Stimulated activated CD8-positive, alpha-beta memory T cell treated with anti-CD3 and anti-CD28 coated beads, Interleukin-4, amount 100 ng/mL, for 48 hours (primary cell): ENCODE measurements at regions not wholly inside any gene's neighbourhood (a gene's known extent, or its start where the extent isn't known, plus 50 kb on each side); places are given as distances from the start of the nearest gene placed in this dataset.

Source experiments
- DNase-seq: peaks from one replicate; pipeline ENCODE4 v3.0.0-alpha.2; 2020

DNA sequence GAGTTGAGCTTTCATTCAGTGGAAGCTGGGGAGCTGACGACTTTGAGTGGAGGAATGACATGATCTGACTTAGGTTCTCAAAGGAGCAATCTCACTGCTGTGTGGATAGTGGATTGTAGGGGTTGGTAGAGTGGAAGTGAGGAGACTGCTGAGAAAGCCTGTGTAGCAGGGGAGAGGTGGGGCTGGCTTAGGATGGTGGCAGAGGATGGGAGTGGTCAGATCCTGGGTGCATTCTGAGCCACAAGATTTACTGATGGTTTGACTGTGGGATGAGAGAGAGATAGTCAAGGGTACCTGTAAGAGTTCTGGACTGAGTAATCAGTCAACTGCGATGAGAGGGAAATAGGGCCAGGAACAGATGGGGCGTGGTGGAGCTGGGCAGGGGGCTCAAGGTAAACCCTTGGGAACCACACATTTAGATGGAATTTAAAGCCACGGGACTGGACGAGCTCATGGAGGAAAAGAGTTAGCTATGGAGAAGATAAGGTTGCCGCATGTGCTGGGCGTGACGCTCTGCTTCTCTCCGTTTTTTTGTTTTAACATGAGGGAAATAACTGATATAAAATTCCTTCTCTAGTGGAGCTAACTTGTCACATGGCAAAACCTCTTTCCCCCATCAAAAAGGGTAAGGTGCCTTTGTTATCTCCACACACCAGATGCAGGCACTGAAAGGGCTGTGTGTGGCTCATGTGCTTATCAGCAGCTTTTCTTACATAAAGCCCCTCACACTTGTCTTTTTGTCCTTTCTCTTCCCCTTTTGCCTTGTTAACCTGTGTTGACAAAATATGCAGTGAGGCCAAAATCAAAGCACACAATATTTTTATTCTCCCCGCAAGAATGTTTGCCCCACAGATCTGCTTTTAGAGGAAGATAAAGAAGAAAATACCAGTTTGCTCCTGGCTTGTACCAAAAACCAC, 379.8 kb downstream of the TSN start:
- no peak for DNase-seq

DNA sequence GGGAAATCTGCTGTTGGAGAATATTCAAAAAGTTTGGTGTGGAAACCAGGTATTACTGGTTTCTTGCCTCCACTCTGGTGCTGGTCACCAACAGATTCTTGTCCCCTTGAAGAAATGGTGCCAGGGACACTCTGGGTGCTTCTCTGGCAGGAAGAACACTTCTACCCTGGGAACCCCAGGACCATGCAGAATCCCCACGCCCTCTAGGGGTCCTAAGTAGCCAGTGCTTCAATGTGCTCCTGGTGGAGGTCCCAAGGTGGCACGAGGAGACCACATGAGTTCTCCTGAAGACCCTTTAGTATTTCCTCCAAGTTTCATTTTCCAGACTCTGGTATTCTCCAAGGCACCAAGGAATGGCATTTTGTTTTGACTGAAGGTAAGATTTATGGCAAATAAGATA, 380.6 kb downstream of the TSN start:
- DNase-seq: no peak

DNA sequence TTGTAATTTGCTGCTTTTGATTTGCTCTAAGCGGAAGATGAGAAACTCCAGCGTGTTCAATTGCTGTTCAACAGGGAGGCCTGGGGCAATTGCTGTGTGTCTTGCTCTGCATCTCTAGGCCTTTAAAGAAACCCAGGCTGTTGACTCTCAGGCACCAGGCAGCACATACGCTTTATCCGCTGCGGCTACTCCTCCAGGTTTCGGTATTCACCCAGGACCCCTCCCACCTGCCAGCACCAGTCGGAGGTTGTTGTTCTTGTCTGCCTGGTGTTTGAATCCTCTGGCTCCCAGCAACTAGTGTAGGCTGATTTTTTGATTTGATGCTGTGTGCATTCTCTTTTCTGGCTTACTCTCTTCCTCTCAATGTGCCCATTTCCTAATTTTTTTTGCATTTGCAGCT, 383.1 kb downstream of the TSN start:
- no peak for DNase-seq

DNA sequence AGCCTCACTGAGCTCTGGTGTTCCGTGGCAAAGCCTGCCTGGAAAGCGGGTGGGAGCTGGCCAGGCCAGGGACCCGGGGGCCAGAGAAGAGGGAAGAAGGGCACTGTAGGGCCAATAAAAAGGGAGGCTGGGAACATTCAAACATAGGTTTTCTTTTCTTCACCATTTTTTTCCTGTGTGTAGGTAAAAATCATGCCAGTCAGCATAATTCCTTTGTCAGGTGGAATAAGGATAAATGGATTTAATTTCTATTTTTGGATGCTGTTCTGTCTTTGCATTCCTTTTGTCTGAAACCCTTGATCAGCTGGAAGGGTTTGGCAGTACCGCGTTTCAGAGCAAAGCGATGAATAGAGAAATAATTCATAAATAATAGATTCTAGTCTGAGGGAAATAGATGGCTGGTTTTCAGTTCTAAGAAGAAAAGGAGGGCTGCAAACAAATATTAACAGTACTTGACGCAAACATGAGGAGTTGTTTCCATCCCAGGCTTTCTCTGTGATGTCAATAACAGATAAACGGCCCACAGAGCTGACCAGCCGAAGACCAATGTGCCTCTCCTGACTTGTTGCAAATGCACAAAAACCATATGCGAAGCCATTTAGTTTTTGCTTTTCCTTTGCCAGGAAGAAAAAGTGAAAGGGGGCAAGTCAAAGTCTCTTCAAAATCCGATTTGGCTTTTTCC, 384.4 kb downstream of the TSN start:
- no peak for DNase-seq

DNA sequence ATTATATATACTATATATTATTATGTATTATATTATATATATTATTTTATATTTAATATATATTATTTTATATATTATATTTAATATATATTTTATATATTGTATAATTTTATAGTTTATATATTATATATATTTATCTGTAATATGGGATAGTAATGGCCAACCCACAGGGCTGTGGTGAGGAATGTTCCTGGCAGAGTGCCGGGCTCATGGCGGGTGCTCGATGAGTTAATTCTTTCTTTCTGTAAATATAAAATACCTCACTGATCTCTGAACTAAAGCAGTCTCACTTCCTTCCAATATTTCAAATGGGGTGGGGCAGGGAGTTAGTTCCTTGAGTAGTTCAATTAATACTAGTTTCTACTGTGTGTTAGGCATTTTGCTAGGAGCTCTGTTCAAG, 389.4 kb downstream of the TSN start:
- no peak for DNase-seq

DNA sequence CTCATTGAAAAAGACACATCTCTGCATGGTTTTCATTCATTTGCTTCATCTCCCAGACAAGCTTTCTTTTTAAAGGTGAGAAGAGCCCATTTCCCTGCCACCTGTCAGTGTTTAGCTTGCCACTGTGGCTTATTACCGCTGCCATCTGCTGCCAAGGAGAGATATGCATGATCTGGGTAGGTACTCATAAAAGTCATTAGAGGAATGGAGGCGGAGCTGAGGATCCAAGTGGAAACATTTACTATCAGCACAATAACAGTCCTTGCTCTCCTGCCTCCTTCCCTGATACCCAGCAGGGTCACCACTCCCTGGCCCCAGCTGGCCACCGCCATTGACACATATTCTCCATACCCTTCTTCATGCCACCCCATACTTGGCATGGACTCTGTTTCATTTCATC, 390.4 kb downstream of the TSN start:
- no peak for DNase-seq

DNA sequence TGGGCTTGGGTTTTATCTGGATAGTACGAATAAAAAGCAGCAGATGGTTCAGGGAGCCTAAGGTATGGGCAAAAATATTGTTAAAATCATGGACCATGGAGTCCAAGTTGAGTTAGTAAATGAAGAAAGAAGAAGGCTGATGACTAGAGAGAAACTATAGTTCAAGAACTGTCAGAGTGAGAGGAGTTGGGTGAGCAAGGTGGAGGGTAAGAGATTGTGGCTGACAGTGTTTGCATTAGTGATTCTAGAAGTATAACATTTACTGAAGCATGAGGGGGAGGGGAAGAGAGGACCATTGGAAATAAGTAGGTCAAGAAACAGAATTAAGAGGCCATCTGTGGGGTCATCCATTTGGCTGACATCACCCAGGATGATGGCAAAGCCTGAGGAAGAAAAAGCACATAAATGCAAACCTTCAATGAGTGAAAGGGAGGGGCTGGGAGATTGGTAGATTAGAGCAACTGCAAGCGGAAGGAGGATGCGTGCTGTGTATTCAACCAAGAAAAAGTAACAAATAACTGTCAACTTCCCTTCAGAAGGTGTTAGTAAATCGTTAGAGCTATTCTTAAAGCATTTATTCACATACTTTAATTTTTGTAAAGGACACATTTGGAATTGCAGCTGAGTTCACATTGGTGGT, 392.8 kb downstream of the TSN start:
- no peak for DNase-seq

DNA sequence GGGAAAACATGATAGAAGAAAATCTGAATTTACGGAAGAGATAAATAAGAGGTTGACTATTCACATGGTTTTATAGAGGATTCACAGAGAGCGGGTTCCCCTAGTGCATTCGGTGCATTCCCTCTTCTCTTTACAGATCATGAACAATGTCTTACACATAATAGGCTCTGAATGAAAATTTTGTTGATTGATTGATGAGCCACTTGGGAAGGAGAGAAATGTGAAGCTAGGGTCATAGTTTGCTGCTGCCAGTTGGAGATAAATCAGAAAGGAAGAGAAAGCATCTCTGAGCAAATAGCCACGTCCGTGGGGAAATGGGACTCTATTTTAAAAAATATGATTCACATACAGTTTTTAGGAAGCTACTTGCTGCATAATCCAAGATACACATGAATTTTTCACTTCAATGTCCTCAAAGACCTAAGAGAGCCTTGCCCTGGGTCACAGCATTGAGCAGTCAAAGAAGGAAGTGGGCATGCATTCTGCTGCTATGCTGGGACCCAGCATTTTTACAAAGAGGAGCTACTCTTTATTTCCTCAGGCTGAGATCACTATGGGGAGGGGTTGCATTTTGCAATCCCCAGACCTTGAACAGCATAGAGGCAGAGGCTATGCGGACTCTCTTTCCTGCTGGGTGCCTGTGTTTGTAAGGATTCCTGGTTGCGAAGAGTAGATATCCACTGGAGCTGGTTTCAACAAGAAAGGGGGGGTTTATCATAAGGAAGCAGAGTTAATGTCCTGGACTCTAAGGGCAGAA, 395.3 kb downstream of the TSN start:
- no peak for DNase-seq

DNA sequence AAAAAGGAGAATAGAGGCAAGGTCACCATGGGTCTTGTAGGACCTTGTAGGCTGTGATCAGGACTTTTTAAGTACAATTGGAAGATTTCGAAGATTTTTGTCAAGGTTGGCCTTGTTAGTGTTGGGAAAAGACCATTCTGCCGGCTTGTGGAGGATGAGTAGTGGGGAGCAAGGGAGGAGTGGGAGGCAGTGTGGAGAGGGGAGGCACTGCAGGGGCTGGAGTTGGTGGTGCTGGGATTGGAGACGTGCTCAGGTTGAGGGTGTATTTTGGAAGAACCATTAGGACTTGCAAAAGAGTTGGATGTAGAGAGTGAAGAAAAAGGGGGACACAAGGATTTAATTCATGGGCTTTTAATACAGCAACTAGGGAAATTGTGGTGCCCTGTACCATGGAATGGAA, 397.1 kb downstream of the TSN start:
- DNase-seq: no peak

DNA sequence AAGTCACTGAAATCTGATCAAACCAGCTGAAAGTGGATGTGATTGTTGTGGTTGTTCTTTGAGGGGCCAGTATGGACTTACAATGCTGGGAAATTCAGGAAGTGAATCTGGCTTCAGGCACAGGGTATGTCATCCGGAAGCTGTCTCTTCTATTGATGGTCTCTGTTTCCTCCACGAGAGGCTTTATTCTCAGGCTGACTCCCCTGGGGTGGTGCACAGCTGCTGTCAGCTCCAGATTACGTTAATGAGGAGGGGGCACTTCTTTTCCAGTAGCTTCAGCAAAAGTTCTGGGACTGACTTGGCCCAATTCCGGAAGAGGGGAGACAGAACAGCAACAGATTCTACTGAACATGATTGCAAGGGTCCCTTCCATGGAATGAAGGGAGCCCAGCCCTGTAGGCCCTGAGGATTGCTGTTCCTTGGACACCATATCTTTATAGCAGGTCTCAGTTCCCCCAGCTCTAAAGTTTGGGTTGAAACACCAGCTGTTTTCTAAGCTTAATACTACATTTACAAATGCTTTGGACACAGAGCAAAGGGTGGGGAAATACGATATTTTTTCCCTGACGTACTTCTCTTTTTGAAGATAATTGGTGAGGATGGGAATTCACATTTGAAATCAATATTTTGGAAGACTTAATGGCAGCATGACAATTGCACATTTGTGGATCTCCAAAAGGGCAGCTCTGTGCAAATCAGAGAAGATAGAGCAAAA, 400.9 kb downstream of the TSN start:
- DNase-seq: no peak

DNA sequence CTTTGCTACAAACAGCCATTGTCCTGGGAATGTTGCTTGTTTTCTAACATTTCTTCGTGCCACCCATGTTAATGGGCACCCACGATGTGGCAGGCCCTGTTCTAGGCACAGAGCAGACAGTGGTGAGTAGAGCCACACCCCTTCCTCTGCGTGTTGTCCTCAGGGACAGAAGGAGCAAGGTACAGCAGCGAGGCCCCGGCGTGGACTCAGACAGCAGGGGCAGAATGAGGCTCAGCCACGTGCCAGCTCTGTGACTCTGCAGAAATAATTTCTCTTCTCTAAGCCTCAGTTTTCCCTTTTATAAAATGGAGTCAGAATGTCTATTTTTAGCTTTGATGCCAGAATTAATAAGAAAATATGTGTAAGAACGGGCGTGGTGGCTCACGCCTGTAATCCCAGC, 401.7 kb downstream of the TSN start:
- no peak for DNase-seq

DNA sequence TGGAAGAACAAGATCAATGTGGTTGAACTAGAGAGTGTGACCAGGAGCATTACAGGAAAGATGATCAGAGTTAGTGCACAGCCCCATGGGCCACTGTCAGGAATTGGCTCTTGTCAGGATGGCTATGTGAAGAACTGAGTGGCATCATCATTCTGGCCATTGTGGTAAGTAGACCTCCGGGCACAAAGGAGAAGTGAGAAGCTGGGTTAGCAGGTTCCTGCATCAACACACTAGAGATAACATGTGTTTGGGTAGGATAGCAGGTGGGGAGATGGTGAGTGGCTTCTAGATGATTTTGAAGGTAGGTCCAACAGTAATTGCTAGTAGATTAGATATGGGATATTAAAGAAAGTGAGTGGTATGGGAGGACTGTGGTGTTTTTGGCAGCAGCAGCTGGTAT, 408.2 kb downstream of the TSN start:
- DNase-seq: no peak

DNA sequence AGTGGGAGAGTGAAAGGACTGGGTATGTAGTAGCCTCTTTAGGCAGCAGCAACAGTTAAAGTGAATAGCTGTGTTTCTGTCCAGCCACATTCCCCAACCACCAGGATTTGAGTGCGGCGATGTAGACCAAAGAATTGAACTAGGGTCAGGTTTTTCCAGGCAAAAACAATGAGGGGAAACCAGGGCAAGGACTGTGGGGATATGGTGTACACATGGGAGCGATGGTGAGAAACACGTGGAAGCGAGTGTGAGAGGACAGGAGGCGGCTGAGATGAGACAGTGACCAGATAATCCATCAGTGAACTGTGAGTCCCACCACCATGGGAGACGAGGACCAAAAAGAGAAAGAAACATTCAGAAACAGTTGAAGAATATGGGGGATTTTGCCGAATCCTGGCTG, 409.5 kb downstream of the TSN start:
- no peak for DNase-seq

DNA sequence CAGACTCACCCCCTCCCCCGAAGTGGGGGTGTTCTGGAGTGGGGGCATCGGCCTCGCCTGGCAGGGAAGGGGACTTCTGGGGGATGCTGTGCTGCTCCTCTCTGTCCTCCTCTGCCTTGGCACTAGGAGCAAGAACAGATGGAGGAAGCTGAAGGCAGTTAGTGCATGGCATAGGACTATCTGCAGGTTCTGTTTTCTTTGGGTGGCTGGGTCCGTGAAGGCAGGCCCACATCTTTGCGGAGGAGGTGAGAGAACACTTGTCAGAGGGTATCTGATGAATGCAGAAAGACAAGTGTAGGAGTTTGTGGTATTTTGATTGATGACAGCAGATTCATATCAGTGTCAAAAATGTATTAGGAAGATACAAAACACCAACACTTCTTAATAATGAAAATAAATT, 411.4 kb downstream of the TSN start:
- no peak for DNase-seq

DNA sequence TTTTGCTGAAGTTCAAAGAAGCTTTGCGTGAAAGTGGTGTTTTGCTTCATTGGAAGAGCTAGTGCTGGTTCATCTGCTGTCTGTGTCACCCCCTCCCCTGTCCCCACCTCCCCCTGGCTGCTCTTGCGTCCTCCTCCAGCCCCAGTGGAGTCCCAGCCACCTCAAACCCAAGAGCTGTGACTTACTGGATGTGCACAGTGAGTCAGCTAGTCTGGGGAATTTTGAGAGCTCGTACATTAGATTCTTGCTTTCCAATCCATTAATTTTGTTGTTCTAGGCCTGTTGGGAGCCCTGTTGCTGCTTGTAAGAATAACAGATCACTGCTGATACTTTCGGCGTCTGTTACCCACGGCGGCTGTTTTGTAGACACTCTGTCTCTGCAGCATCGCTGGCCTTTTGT, 412.1 kb downstream of the TSN start:
- no peak for DNase-seq

DNA sequence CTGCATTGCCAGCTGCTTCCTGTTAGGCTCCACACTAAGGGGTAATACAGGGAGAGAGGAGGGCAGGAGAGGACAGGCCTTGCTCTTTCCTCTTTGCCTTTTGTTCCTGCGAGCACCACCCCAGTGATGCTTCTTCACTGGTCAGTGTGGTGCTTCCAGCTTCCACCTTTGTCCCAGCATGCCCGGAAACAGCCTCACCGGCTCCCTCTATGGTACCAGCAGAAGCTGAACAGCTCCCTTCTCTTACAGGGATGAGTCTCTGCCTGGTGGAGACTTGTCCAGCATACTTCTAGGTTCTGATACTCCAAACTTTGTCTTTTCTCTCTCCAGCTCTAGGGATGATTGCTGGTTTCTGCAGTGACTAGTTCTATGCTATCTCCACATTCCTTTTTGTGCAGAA, 413.3 kb downstream of the TSN start:
- no peak for DNase-seq

DNA sequence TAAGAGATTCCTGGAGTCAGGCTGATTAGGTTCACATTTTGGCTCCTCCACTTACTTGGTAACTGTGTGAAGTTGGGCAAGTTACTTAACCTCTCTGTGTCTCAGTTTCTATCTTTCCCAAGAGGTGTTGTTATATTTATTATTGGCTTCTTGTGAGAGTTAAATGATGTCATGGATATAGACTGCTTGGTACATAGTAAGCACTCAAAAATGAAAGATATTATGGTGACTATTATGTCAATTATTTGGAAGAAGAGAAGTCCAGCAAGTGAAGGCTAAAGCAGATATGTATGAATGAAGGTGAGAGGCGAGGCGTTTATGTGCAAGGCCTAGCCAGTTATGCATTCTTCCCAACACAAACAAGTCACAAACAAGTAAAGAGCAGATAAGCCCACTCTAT, 417.4 kb downstream of the TSN start:
- no peak for DNase-seq

DNA sequence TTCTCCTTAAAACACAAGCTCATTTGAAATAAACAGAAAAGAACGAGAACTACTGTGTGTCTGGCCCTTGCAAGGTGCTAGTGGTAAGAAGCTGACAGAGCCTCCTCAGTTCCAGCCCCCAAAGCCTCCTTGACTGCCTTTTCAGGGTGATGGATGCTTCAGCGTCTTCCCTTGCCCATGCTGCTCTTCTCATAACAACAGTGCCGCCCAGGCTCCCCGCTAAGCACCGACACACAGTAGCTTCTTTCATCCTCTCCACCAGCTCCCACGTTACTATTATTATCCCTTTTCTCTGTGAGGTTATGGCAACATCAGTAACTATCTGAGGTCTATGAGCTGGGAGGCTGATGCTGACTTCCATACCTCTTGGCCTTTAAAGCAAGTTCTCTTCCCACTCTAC, 418.6 kb downstream of the TSN start:
- DNase-seq: no peak

DNA sequence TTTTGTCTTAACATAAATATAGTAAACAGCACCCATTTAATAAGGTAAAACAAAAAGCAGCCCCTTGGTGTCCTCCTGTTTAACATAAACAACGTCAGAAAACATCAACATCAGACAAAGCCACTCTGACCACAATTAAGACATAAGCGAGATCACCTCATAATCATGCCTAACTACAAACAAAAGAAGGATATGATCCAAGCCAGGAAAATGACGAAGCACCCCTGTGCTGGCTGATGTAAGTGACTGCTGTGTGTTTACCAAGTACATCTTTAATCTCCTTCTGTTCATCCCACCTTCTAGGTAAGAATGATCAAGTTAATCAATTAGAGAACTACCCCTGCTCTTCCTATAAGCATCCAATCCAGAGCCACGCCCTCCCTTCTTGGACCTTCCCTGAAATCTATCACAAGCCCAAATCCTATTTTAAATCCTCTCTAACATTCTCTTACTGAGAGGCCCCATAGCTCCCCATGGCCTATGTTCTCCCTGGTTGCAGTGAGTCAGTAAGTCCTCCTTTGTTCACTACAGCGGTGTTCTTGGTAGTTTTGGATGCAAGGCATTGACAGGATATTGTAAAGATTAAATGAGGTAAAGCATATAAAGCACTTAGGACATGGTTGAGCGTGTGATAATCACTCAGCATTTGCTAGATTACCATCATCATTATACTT, 424.2 kb downstream of the TSN start:
- no peak for DNase-seq

DNA sequence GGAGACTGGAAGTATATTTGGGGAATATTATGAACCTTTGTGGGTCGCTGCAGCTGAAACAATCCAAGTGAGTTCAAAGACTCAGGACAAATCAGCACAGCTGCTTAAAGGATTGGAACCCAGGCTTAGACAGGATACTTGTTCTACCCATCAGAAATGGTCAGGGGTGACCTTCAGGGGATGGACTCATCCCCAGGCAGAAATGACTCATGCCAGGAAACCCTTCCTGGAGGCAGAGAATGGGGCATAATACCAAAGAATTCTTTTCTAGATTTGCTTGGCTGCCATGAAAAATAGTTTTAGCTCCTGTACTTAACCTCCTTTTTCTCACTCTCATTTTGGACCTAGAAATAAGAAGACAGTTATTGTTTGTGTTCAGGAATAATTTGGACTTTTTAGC, 425.5 kb downstream of the TSN start:
- DNase-seq: no peak

DNA sequence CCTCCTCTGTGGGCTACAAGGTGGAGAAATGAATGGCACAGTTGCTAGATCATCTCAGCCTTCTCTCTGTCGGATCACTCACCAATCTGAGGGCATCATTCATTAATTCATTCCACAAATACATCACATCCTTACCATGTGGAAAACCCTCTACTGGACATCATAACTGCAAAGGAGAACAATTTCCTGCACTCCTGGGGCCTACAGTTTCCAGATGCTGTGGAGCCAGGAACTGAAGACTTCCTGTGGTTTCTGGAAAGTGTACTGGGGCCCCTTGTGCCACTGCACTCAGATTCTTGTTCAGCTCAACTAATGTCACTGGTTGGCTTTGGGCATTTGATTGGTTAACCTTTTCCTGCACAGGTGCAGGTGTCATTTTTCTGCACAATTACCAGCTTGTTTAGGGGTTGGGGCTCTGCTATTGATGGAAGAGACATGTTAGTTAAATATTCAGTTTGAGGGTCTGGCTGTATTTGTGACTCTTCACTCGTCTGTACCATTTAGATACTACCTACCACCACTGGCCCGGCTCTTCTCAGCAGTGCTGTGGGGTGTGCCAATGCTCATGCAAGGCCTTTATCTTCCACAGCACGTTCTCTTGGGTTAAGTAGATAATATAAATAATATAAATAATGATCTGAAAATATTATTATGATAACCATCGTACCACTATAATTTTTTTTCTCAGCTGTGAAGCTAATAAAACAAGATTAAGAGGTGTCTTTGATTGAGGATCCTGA, 427.3 kb downstream of the TSN start:
- DNase-seq: no peak
